Neural progenitor cell (in vitro differentiated cells): ENCODE measurements at regions not wholly inside any gene's neighbourhood (a gene's known extent, or its start where the extent isn't known, plus 50 kb on each side); places are given as distances from the start of the nearest gene placed in this dataset.

Experiments used
- CTCF ChIP-seq: fragments of 200-600 bp; sonication (generic); IDR thresholded peaks from 2 replicates; pipeline ENCODE4 v1.5.1; 2017; ENCODE audit warnings: antibody characterized with exemption, mild to moderate bottlenecking
- EZH2 ChIP-seq: fragments of 200-600 bp; sonication (generic); IDR thresholded peaks from 2 replicates; pipeline ENCODE4 v1.6.1; 2017; ENCODE audit warnings: antibody characterized with exemption, mild to moderate bottlenecking, moderate library complexity
- EZH2phosphoT487 ChIP-seq: fragments of 200-600 bp; sonication (generic); IDR thresholded peaks from 2 replicates; pipeline ENCODE4 v1.6.1; 2017; ENCODE audit warnings: antibody characterized with exemption

GRCh38 chr1:118535901-118536300, 350.9 kb upstream of the SPAG17 start:
- TF ChIP-seq CTCF (no peak), EZH2 (no peak), EZH2phosphoT487 (no peak)
